ENCODE measurements at regions not wholly inside any gene's neighbourhood (a gene's known extent, or its start where the extent isn't known, plus 50 kb on each side); places are given as distances from the start of the nearest gene placed in this dataset.

GRCh38 chr1:195306281-195306680 is 1302.0 kb downstream of the KCNT2 start:
- in situ Hi-C loops (cut with HindIII; ENCODE audit: low pct_unique_long_range_greater_than_20kb, low sequenced_read_pairs): no loop called here
- no peak for DNase-seq (ENCODE audit: low read depth)

DNA sequence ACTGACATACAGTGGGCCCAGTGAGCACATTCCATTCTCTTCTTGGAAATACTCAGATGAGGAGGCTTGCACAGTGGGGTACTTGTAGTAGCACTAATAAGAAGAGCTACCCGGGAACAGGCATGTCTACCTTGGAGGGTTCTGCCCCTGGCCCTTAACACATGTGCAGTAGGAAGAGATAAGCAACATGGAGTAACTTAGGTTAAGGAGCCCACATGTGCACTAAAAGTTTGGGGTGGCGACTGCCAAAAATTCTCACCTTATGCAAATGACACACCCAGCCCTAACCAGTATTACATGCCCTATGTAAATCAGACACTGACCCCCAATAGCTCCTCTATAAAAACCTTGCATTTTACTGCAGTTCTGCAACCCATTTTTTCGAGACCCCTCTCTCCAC is 1313.3 kb downstream of the KCNT2 start:
- DNase-seq (ENCODE audit: low read depth): no peak
- in situ Hi-C loops (cut with HindIII; ENCODE audit: low pct_unique_long_range_greater_than_20kb, low sequenced_read_pairs): no loop called here

DNA sequence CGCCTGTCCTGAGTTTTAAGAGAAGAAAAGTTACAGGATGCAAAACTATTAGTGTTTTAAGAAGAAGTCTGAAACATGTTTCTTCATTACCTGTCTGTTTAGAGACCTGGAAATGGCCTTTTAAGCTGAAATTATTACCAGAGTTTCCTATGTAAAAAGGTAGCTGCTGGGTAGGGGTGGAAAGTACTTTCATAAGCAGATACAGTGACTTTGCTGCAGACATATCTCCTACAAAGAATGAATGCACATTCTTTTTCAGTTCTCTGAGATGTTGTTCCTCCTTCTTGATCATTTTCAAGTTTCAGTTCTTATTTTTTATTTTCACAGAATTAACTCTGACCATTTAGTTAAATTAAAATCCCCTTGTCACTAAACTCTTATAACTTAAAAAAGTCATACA is 1329.6 kb downstream of the KCNT2 start:
- DNase-seq (ENCODE audit: low read depth): no peak

GRCh38 chr1:195275710-195276109 is 1332.5 kb downstream of the KCNT2 start:
- DNase-seq (ENCODE audit: low read depth): no peak
- in situ Hi-C loops (cut with HindIII; ENCODE audit: low pct_unique_long_range_greater_than_20kb, low sequenced_read_pairs): no loop called here

More for the DNA sequence above, 1329.6 kb downstream of the KCNT2 start:
- in situ Hi-C loops (cut with HindIII; ENCODE audit: low pct_unique_long_range_greater_than_20kb, low sequenced_read_pairs): no loop called here

GRCh38 chr1:195251900-195252299 is 1356.3 kb downstream of the KCNT2 start:
- no peak for DNase-seq (ENCODE audit: low read depth)
- in situ Hi-C loops (cut with HindIII; ENCODE audit: low pct_unique_long_range_greater_than_20kb, low sequenced_read_pairs): no loop called here

GRCh38 chr1:195243492-195243891 is 1364.7 kb downstream of the KCNT2 start:
- no peak for DNase-seq (ENCODE audit: low read depth)
- in situ Hi-C loops (cut with HindIII; ENCODE audit: low pct_unique_long_range_greater_than_20kb, low sequenced_read_pairs): no loop called here

DNA sequence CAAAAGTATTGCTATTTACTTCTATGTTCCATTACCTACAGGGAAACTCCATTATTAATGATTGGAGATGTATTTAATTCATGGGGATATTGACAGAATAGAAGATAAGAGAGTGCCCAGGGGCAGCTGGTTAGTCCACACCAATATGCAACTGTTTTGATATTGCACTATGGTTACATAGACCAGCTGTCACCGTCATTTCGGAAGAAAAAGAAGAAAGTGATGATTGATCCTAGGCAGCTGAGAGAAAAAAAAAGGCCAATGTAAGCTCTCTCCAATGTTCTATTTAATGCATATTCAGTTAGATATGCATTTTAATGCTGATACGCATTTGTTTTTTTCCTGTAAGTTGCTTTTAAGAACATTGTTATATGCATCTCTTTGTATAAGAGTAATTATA is 1367.2 kb downstream of the KCNT2 start:
- in situ Hi-C loops (cut with HindIII; ENCODE audit: low pct_unique_long_range_greater_than_20kb, low sequenced_read_pairs): no loop called here
- no peak for DNase-seq (ENCODE audit: low read depth)

DNA sequence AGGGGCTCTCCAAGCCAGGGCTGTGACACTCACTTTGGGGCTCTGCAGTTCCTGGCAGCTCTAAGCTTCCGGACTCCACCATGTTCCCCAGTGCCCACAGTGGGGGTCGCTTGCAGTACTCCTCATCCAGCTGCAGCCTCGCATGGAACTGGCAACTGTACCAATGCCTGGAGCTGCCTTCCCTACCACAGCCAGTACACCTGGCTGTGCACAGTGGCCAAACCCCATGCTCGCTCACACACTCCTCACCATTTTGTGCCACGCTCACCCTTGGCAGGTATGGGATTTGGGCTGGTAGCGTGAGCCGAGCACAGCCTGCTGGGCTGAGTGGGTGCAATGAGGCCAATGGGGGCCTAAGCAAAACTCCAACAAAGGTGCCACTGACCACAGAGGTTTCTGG is 1369.9 kb downstream of the KCNT2 start:
- in situ Hi-C loops (cut with HindIII; ENCODE audit: low pct_unique_long_range_greater_than_20kb, low sequenced_read_pairs): no loop called here
- no peak for DNase-seq (ENCODE audit: low read depth)

- in situ Hi-C loops (cut with HindIII; ENCODE audit: low pct_unique_long_range_greater_than_20kb, low sequenced_read_pairs): no loop called here
- no peak for DNase-seq (ENCODE audit: low read depth)
Observed at GRCh38 chr1:195236991-195237889, 1371.0 kb downstream of the KCNT2 start.

GRCh38 chr1:195218428-195219212 is 1389.6 kb downstream of the KCNT2 start:
- in situ Hi-C loops (cut with HindIII; ENCODE audit: low pct_unique_long_range_greater_than_20kb, low sequenced_read_pairs): no loop called here
- DNase-seq (ENCODE audit: low read depth): no peak

DNA sequence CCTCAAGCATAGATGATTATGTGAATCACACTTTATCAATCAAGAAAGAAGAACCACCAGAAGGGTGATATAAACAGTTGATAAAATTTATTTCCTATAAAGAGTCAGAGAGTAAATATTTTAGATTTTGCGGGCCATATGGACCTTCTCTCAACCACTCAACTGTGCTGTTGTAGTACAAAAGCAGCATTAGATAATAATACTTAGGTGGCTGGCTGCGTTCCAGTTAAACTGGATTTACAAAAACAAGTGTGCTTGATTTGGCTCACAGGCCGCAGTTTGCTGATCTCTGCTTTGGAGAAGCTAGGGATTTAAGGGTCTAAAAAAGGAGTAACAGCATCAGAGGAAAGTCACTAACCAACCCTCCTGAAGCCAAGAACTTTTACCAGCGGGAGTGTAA is 1406.0 kb downstream of the KCNT2 start:
- no peak for DNase-seq (ENCODE audit: low read depth)
- in situ Hi-C loops (cut with HindIII; ENCODE audit: low pct_unique_long_range_greater_than_20kb, low sequenced_read_pairs): no loop called here

GRCh38 chr1:195200772-195201171 is 1407.5 kb downstream of the KCNT2 start:
- in situ Hi-C loops (cut with HindIII; ENCODE audit: low pct_unique_long_range_greater_than_20kb, low sequenced_read_pairs): no loop called here
- DNase-seq (ENCODE audit: low read depth): no peak

GRCh38 chr1:195197116-195197515 is 1411.1 kb downstream of the KCNT2 start:
- no peak for DNase-seq (ENCODE audit: low read depth)
- in situ Hi-C loops (cut with HindIII; ENCODE audit: low pct_unique_long_range_greater_than_20kb, low sequenced_read_pairs): no loop called here

DNA sequence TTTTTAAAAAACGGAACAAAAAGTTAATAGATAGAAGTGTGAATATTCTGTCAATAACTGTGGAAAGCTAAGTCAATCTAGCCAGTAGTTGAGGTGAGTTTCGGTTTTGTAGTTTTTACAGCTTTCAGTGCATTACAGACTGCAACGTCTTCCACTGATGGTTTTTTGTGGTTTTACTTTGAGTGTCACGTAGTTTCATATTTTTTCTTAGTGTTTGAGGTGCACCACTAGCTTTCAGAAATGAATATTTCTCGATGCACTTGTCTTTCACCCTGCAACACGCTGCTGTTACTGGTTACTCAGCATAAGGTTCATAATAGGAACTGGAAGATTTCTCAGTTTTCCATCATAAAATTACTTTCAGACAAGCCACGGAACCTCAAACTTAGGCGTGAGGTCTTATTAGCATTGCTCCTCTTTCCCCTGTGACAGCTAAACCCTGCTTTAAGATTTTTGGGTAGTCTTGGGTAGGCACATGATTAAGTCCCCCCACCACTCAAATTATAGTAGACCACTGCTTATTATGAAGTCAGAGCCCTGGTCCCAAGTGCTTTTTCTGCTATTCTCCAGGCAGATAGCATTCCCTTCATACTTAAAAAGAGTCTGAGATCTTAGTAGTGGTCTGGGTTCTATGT is 1412.7 kb downstream of the KCNT2 start:
- no peak for DNase-seq (ENCODE audit: low read depth)
- in situ Hi-C loops (cut with HindIII; ENCODE audit: low pct_unique_long_range_greater_than_20kb, low sequenced_read_pairs): no loop called here

- in situ Hi-C loops (cut with HindIII; ENCODE audit: low pct_unique_long_range_greater_than_20kb, low sequenced_read_pairs): no loop called here
- no peak for DNase-seq (ENCODE audit: low read depth)
Observed at GRCh38 chr1:195193134-195193533, 1415.1 kb downstream of the KCNT2 start.

DNA sequence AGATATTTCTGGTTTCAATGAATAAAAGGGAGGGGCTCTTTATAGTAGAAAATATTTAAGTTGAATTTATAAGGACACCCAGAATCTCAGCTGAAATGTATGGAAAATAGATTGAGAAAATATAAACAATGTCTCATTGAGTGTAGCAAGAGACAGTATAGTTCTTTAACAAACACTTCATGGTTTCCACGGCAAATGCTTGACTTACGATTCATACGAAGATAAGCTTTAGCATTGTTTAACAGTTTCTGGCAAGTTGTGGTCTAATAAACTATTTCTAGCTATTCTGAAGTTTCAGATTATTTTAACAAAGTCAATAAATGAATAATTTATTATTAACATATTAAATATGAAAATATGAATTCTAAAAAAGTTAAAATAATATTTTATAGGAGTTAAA is 1419.4 kb downstream of the KCNT2 start:
- no peak for DNase-seq (ENCODE audit: low read depth)
- in situ Hi-C loops (cut with HindIII; ENCODE audit: low pct_unique_long_range_greater_than_20kb, low sequenced_read_pairs): no loop called here

- in situ Hi-C loops (cut with HindIII; ENCODE audit: low pct_unique_long_range_greater_than_20kb, low sequenced_read_pairs): no loop called here
- DNase-seq (ENCODE audit: low read depth): no peak
Observed at GRCh38 chr1:195186544-195186943, 1421.7 kb downstream of the KCNT2 start.

DNA sequence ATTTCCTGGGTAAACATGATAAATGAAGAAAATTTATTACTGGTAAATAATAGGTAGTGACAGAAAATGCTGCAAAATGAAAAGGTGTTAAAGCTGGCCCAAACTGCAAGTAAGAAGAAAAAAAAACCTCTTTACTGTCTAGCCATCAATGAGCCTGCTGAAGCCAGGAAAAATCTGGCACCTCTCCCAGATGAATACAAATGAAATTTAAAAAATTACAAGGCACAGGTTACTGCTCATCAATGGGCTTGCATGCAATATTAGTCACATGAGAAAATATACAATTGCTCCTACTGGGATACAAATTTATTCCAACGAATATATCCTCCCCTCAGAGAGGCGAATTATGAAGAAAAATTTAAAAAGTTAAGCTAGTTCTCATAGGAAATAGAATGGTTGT is 1422.5 kb downstream of the KCNT2 start:
- no peak for DNase-seq (ENCODE audit: low read depth)
- in situ Hi-C loops (cut with HindIII; ENCODE audit: low pct_unique_long_range_greater_than_20kb, low sequenced_read_pairs): no loop called here

DNA sequence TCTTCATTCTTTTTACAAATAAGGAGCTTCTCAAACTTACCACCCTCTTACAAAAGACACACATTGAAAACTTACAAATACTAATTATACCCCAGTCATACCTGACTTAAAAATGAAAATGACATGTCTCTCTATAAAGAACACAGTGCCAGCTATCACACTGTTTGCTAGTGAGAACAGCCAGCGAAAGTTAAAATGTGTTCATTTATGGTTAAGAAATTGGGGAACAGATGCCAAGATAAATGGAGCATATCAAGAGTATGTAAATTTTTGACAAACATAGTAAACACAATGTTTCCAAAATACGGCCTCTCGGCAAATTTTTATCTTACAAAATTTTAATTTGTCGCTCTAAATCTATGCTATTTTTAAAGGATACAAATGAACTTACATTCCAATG is 1422.9 kb downstream of the KCNT2 start:
- in situ Hi-C loops (cut with HindIII; ENCODE audit: low pct_unique_long_range_greater_than_20kb, low sequenced_read_pairs): no loop called here
- DNase-seq (ENCODE audit: low read depth): no peak

Measured in Caki2 (cell line).